Brain microvascular endothelial cell (primary cell): ENCODE measurements at regions not wholly inside any gene's neighbourhood (a gene's known extent, or its start where the extent isn't known, plus 50 kb on each side); places are given as distances from the start of the nearest gene placed in this dataset.

Experiments used
- DNase-seq: peaks from one replicate; pipeline ENCODE4 v3.0.0-alpha.2; 2020
- H3K27ac ChIP-seq: fragments of 250-450 bp; sonication (Bioruptor Pico); 2 replicates; pipeline ENCODE4 v1.5.1; 2020; ENCODE audit warnings: mild to moderate bottlenecking, moderate library complexity
- H3K27me3 ChIP-seq: fragments of 250-450 bp; sonication (Bioruptor Pico); replicated peaks from 2 replicates; pipeline ENCODE4 v1.5.1; 2020; ENCODE audit warnings: mild to moderate bottlenecking
- H3K36me3 ChIP-seq: fragments of 250-450 bp; sonication (Bioruptor Pico); replicated peaks from 2 replicates; pipeline ENCODE4 v1.5.1; 2020; ENCODE audit warnings: mild to moderate bottlenecking
- H3K4me3 ChIP-seq: 2 replicates; pipeline ENCODE4 v1.5.1; 2011; ENCODE audit warnings: low read depth, mild to moderate bottlenecking, control low read depth, low read length, moderate library complexity
- CTCF ChIP-seq: IDR thresholded peaks from 2 replicates; pipeline ENCODE4 v1.5.1; 2011; ENCODE audit warnings: low read depth, mild to moderate bottlenecking, moderate library complexity, low read length, control low read depth, inconsistent platforms; ENCODE audit errors: missing control alignments
- in situ Hi-C: cut with HindIII; loops from 2 replicates; pipeline ENCODE4 v1.10.0; 2017; ENCODE audit warnings: low sequenced_read_pairs, low pct_ligation_motif_present

GRCh38 chr11:107243929-107244328 is 213.7 kb downstream of the CWF19L2 start:
- no peak for DNase-seq
- TF ChIP-seq CTCF, result no peak
- H3K36me3 ChIP-seq, result no peaks in the 10 kb centered on the region
- H3K27ac ChIP-seq, result no peak overlapping the region
- in situ Hi-C loops, result no loop called here
- no peak overlapping the region for H3K4me3 ChIP-seq
- no peaks in the 10 kb centered on the region for H3K27me3 ChIP-seq

- TF ChIP-seq CTCF, result no peak
- H3K4me3 ChIP-seq, result no peak overlapping the region
- in situ Hi-C loops, result no loop called here
- no peak overlapping the region for H3K27ac ChIP-seq
- H3K36me3 ChIP-seq, result no peaks in the 10 kb centered on the region
- no peaks in the 10 kb centered on the region for H3K27me3 ChIP-seq
- DNase-seq, result no peak
These were observed 214.2 kb upstream of the GUCY1A2 start for GRCh38 chr11:107232451-107232850.

GRCh38 chr11:107224836-107225235 is 206.6 kb upstream of the GUCY1A2 start:
- in situ Hi-C loops, result no loop called here
- Histone ChIP-seq H3K4me3 (no peak overlapping the region), H3K27ac (no peak overlapping the region), H3K36me3 (no peaks in the 10 kb centered on the region), H3K27me3 (no peaks in the 10 kb centered on the region)
- no peak for DNase-seq
- TF ChIP-seq CTCF, result no peak

GRCh38 chr11:107222916-107223460 is 204.7 kb upstream of the GUCY1A2 start:
- DNase-seq, result no peak
- in situ Hi-C loops, result no loop called here
- TF ChIP-seq CTCF, result no peak
- H3K27ac ChIP-seq, result no peak overlapping the region
- H3K4me3 ChIP-seq, result no peak overlapping the region
- no peaks in the 10 kb centered on the region for H3K27me3 ChIP-seq
- no peaks in the 10 kb centered on the region for H3K36me3 ChIP-seq

- H3K4me3 ChIP-seq, result no peak overlapping the region
- no peak for DNase-seq
- in situ Hi-C loops, result no loop called here
- H3K27me3 ChIP-seq, result no peaks in the 10 kb centered on the region
- H3K27ac ChIP-seq, result no peak overlapping the region
- H3K36me3 ChIP-seq, result no peaks in the 10 kb centered on the region
- no peak for TF ChIP-seq CTCF
These were observed 204.2 kb upstream of the GUCY1A2 start for GRCh38 chr11:107222431-107222830.

GRCh38 chr11:107221748-107222285 is 203.5 kb upstream of the GUCY1A2 start:
- H3K27ac ChIP-seq, result no peak overlapping the region
- no peak for TF ChIP-seq CTCF
- in situ Hi-C loops, result no loop called here

More at GRCh38 chr11:107221748-107222285, 203.5 kb upstream of the GUCY1A2 start:
- no peak for DNase-seq
- H3K36me3 ChIP-seq, result no peaks in the 10 kb centered on the region
- no peak overlapping the region for H3K4me3 ChIP-seq
- no peaks in the 10 kb centered on the region for H3K27me3 ChIP-seq
